ENCODE measurements at regions not wholly inside any gene's neighbourhood (a gene's known extent, or its start where the extent isn't known, plus 50 kb on each side); places are given as distances from the start of the nearest gene placed in this dataset.

DNA sequence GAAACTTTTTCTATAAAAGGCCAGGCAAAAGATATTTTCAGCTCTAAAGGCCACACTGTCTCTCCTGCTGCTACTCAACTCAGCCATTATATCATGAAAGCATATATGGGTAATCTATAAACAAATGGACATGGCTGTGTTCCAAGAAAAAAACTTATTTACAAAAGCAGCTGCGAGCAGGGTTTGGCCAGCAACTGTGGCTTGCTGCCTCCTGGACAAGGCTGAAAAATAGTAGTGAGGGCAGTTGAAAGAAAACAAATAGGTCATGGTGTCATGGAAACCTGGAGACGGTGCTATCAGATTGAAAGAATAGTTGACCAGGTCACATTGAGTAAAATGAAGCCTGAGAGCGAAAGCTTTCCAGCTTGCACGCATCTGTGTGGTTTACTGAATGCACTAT, 89.2 kb upstream of the LRATD1 start:
- TF ChIP-seq JUN (IDR thresholded peaks at IDR 0.05; ENCODE audit: borderline replicate concordance, insufficient read depth, insufficient read length, low read depth) (no peak), EZH2 (IDR thresholded peaks at IDR 0.05; ENCODE audit: borderline replicate concordance, low read depth, low read length, severe bottlenecking) (no peak), FOS (IDR thresholded peaks at IDR 0.05; ENCODE audit: borderline replicate concordance, insufficient read depth, low read length) (no peak), GATA2 (IDR thresholded peaks at IDR 0.05; ENCODE audit: insufficient read depth, insufficient read length, low read depth, low read length) (no peak), MYC (IDR thresholded peaks at IDR 0.05; ENCODE audit: low read depth, low read length) (no peak), POLR2AphosphoS5 (IDR thresholded peaks at IDR 0.05; ENCODE audit: insufficient read depth, low read depth, low read length) (no peak), POLR2A (IDR thresholded peaks at IDR 0.05; ENCODE audit: low read depth, low read length) (no peak)
- TF ChIP-seq, protein P1, sequence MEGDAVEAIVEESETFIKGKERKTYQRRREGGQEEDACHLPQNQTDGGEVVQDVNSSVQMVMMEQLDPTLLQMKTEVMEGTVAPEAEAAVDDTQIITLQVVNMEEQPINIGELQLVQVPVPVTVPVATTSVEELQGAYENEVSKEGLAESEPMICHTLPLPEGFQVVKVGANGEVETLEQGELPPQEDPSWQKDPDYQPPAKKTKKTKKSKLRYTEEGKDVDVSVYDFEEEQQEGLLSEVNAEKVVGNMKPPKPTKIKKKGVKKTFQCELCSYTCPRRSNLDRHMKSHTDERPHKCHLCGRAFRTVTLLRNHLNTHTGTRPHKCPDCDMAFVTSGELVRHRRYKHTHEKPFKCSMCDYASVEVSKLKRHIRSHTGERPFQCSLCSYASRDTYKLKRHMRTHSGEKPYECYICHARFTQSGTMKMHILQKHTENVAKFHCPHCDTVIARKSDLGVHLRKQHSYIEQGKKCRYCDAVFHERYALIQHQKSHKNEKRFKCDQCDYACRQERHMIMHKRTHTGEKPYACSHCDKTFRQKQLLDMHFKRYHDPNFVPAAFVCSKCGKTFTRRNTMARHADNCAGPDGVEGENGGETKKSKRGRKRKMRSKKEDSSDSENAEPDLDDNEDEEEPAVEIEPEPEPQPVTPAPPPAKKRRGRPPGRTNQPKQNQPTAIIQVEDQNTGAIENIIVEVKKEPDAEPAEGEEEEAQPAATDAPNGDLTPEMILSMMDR (IDR thresholded peaks at IDR 0.05; ENCODE audit: extremely low read depth in 1 of 2, insufficient read depth in 1 of 2, low read depth in 1 of 2, low read length in 2 of 2): no peak
- TF ChIP-seq, protein P2, sequence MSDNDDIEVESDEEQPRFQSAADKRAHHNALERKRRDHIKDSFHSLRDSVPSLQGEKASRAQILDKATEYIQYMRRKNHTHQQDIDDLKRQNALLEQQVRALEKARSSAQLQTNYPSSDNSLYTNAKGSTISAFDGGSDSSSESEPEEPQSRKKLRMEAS (IDR thresholded peaks at IDR 0.05; ENCODE audit: insufficient read depth, insufficient read length): no peak
- no peaks in the 10 kb centered on the region for H3K27me3 ChIP-seq (ENCODE audit: control insufficient read depth in 2 of 2, insufficient read depth in 2 of 2, low read length in 2 of 2)
- no peak overlapping the region for H3K4me3 ChIP-seq (replicated peaks in 1 of 3; ENCODE audit: insufficient read depth in 1 of 3, low read depth in 1 of 3, low read length in 3 of 3)
- intact Hi-C loops (cut with micrococcal nuclease) (no loop called here), dilution Hi-C loops (cut with MboI; ENCODE audit: extremely low pct_ligation_motif_present, low sequenced_read_pairs) (no loop called here)
- CTCF ChIA-PET: no interaction called here
- POLR2A ChIA-PET: no interaction called here
- no peaks in the 10 kb centered on the region for H4K20me1 ChIP-seq (replicated peaks; ENCODE audit: control insufficient read depth, extremely low read depth, insufficient read depth, low read length)
- no peaks in the 10 kb centered on the region for H3K79me2 ChIP-seq (ENCODE audit: control insufficient read depth, insufficient read depth, low read length)
- H3K9me1 ChIP-seq (replicated peaks; ENCODE audit: control insufficient read depth, extremely low read depth, insufficient read depth, low read length): no peaks in the 10 kb centered on the region
- no peak overlapping the region for H3K4me2 ChIP-seq (ENCODE audit: insufficient read depth, low read length)
- H2AFZ ChIP-seq (ENCODE audit: low read depth, low read length): no peak overlapping the region
- no peaks in the 10 kb centered on the region for H3K4me1 ChIP-seq (ENCODE audit: control insufficient read depth, extremely low read depth, insufficient read depth, low read length)
- no peaks in the 10 kb centered on the region for H3K36me3 ChIP-seq (ENCODE audit: control insufficient read depth in 2 of 2, extremely low read depth in 1 of 2, insufficient read depth in 2 of 2, low read length in 2 of 2)
- BruUV-seq (replicated peaks): no TSS peak
- H3K9ac ChIP-seq (replicated peaks; ENCODE audit: extremely low read depth, insufficient read depth, low read length): no peak overlapping the region
- no peak for FAIRE-seq
- H3K27ac ChIP-seq (ENCODE audit: insufficient read depth, low read depth, low read length): no peak overlapping the region
- peaks cover 4% of the 10 kb centered on the region for H3K9me3 ChIP-seq (replicated peaks; ENCODE audit: control insufficient read depth, insufficient read depth, low read length)
- DNase-seq (ENCODE audit: low read depth, low spot score): no peak

Measured in endothelial cell of umbilical vein (primary cell).